ENCODE measurements at regions not wholly inside any gene's neighbourhood (a gene's known extent, or its start where the extent isn't known, plus 50 kb on each side); places are given as distances from the start of the nearest gene placed in this dataset.
"Not testable (repeated sequence)": the region's sequence is repeated elsewhere in the genome, so short reads cannot be mapped to it uniquely, and the experiment has no call there.

- Histone ChIP-seq H3K79me2 (ENCODE audit: control insufficient read depth, insufficient read depth, low read length) (no peaks in the 10 kb centered on the region), H3K18ac (ENCODE audit: low read length) (no peak overlapping the region), H4K5ac (ENCODE audit: low read length) (no peak overlapping the region), H3K4me1 (ENCODE audit: control insufficient read depth, low read depth, low read length) (no peaks in the 10 kb centered on the region), H3K4me2 (ENCODE audit: low read length) (no peak overlapping the region), H2AK5ac (ENCODE audit: low read length) (no peak overlapping the region), H3K56ac (ENCODE audit: low read length) (no peak overlapping the region), H3K27ac (ENCODE audit: low read depth, low read length) (no peak overlapping the region), H2BK15ac (replicated peaks; ENCODE audit: low read depth) (no peak overlapping the region), H3K23ac (ENCODE audit: low read length) (no peak overlapping the region), H3K79me1 (ENCODE audit: low read length) (no peaks in the 10 kb centered on the region), H2BK120ac (ENCODE audit: low read depth, low read length) (no peak overlapping the region), H2BK5ac (ENCODE audit: low read length) (no peak overlapping the region), H3K4ac (ENCODE audit: low read depth, low read length) (no peak overlapping the region), H3K9ac (ENCODE audit: low read length) (no peak overlapping the region), H3K27me3 (ENCODE audit: insufficient read depth, low read length, poor library complexity) (no peaks in the 10 kb centered on the region), H3K4me3 (ENCODE audit: low read length) (no peak overlapping the region), H4K8ac (ENCODE audit: low read depth, low read length) (no peak overlapping the region), H3K36me3 (ENCODE audit: control insufficient read depth, insufficient read depth, low read length) (no peaks in the 10 kb centered on the region)
- whole genome bisulfite sequencing (ENCODE audit: extremely low coverage, insufficient coverage, low lambda C conversion rate) = no CpG with 5 or more reads among the region's 1 CpG
- no peak for DNase-seq
Observed at GRCh38 chr5:106454050-106454449, 1216.7 kb downstream of the EFNA5 start.

DNA sequence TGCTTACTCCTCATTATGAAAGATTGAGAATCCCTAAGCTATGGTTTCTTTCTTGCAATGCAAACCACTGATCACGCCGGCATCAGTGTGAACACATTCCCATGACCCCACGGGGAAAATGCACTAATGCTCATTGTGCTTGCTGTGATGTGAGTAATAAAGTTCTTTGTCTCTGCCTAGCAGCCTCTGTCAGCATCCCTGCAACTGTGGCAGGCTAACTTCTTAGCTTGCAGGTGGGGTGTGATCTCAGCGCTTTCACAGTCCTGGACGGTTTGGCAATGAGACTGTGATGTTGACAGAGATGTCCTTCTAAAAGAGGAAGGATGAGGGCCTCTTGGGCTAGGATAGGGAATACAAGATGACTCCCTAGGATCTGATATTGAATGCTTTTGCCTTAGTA is 1218.7 kb downstream of the EFNA5 start:
- no peaks in the 10 kb centered on the region for H3K36me3 ChIP-seq (ENCODE audit: control insufficient read depth, insufficient read depth, low read length)
- no peak overlapping the region for H3K9ac ChIP-seq (ENCODE audit: low read length)
- no peak overlapping the region for H2AK5ac ChIP-seq (ENCODE audit: low read length)
- H3K79me1 ChIP-seq (ENCODE audit: low read length) = no peaks in the 10 kb centered on the region
- H3K4me2 ChIP-seq (ENCODE audit: low read length) = no peak overlapping the region
- H3K4me1 ChIP-seq (ENCODE audit: control insufficient read depth, low read depth, low read length) = no peaks in the 10 kb centered on the region
- no peak overlapping the region for H4K8ac ChIP-seq (ENCODE audit: low read depth, low read length)
- no peak overlapping the region for H3K18ac ChIP-seq (ENCODE audit: low read length)
- no peaks in the 10 kb centered on the region for H3K79me2 ChIP-seq (ENCODE audit: control insufficient read depth, insufficient read depth, low read length)
- no peak overlapping the region for H4K5ac ChIP-seq (ENCODE audit: low read length)
- DNase-seq = no peak
- H3K4ac ChIP-seq (ENCODE audit: low read depth, low read length) = no peak overlapping the region
- no peak overlapping the region for H2BK5ac ChIP-seq (ENCODE audit: low read length)
- WGBS (ENCODE audit: extremely low coverage, insufficient coverage, low lambda C conversion rate) = no CpG with 5 or more reads among the region's 5 CpGs
- no peak overlapping the region for H3K56ac ChIP-seq (ENCODE audit: low read length)
- no peaks in the 10 kb centered on the region for H3K27me3 ChIP-seq (ENCODE audit: insufficient read depth, low read length, poor library complexity)
- no peak overlapping the region for H3K23ac ChIP-seq (ENCODE audit: low read length)
- H2BK15ac ChIP-seq (replicated peaks; ENCODE audit: low read depth) = no peak overlapping the region
- no peak overlapping the region for H2BK120ac ChIP-seq (ENCODE audit: low read depth, low read length)
- no peak overlapping the region for H3K27ac ChIP-seq (ENCODE audit: low read depth, low read length)
- H3K4me3 ChIP-seq (ENCODE audit: low read length) = no peak overlapping the region

- Histone ChIP-seq H3K56ac (ENCODE audit: low read length) (no peak overlapping the region), H3K79me2 (ENCODE audit: control insufficient read depth, insufficient read depth, low read length) (no peaks in the 10 kb centered on the region), H2BK120ac (ENCODE audit: low read depth, low read length) (no peak overlapping the region), H2BK5ac (ENCODE audit: low read length) (no peak overlapping the region), H3K4me1 (ENCODE audit: control insufficient read depth, low read depth, low read length) (no peaks in the 10 kb centered on the region), H3K79me1 (ENCODE audit: low read length) (no peaks in the 10 kb centered on the region), H3K18ac (ENCODE audit: low read length) (no peak overlapping the region), H3K4me2 (ENCODE audit: low read length) (no peak overlapping the region), H2AK5ac (ENCODE audit: low read length) (no peak overlapping the region), H4K5ac (ENCODE audit: low read length) (no peak overlapping the region), H3K4me3 (ENCODE audit: low read length) (no peak overlapping the region), H3K36me3 (ENCODE audit: control insufficient read depth, insufficient read depth, low read length) (no peaks in the 10 kb centered on the region), H3K4ac (ENCODE audit: low read depth, low read length) (no peak overlapping the region), H2BK15ac (replicated peaks; ENCODE audit: low read depth) (no peak overlapping the region), H3K27me3 (ENCODE audit: insufficient read depth, low read length, poor library complexity) (no peaks in the 10 kb centered on the region), H3K9ac (ENCODE audit: low read length) (no peak overlapping the region), H4K8ac (ENCODE audit: low read depth, low read length) (no peak overlapping the region), H3K23ac (ENCODE audit: low read length) (no peak overlapping the region), H3K27ac (ENCODE audit: low read depth, low read length) (no peak overlapping the region)
- WGBS (ENCODE audit: extremely low coverage, insufficient coverage, low lambda C conversion rate) = no CpG with 5 or more reads among the region's 2 CpGs
- DNase-seq = no peak
Observed at GRCh38 chr5:106443746-106444145, 1227.0 kb downstream of the EFNA5 start.

- no peak for DNase-seq
- Histone ChIP-seq H3K79me2 (ENCODE audit: control insufficient read depth, insufficient read depth, low read length) (no peaks in the 10 kb centered on the region), H2BK15ac (replicated peaks; ENCODE audit: low read depth) (no peak overlapping the region)
Observed at GRCh38 chr5:106435185-106435584, 1235.6 kb downstream of the EFNA5 start.

DNA sequence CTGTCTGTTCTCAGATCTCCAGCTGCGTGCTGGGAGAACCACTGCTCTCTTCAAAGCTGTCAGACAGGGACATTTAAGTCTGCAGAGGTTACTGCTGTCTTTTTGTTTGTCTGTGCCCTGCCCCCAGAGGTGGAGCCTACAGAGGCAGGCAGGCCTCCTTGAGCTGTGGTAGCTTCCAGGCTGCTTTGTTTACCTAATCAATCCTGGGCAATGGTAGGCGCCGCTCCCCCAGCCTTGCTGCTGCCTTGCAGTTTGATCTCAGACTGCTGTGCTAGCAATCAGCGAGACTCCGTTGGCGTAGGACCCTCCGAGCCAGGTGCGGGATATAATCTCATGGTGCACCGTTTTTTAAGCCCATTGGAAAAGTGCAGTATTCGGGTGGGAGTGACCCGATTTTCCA is 1240.0 kb downstream of the EFNA5 start:
- H3K36me3 ChIP-seq (ENCODE audit: control insufficient read depth, insufficient read depth, low read length); H3K27me3 ChIP-seq (ENCODE audit: insufficient read depth, low read length, poor library complexity); H4K8ac ChIP-seq (ENCODE audit: low read depth, low read length); H2AK5ac ChIP-seq (ENCODE audit: low read length); DNase-seq; H3K9ac ChIP-seq (ENCODE audit: low read length); H3K79me1 ChIP-seq (ENCODE audit: low read length); H3K18ac ChIP-seq (ENCODE audit: low read length); H3K27ac ChIP-seq (ENCODE audit: low read depth, low read length); H3K56ac ChIP-seq (ENCODE audit: low read length); H2BK120ac ChIP-seq (ENCODE audit: low read depth, low read length); H4K5ac ChIP-seq (ENCODE audit: low read length); H3K4me1 ChIP-seq (ENCODE audit: control insufficient read depth, low read depth, low read length); H2BK5ac ChIP-seq (ENCODE audit: low read length); H2BK15ac ChIP-seq (replicated peaks; ENCODE audit: low read depth); H3K23ac ChIP-seq (ENCODE audit: low read length); H3K4me2 ChIP-seq (ENCODE audit: low read length); H3K79me2 ChIP-seq (ENCODE audit: control insufficient read depth, insufficient read depth, low read length); H3K4ac ChIP-seq (ENCODE audit: low read depth, low read length); H3K4me3 ChIP-seq (ENCODE audit: low read length): not testable (repeated sequence)
- no CpG with 5 or more reads among the region's 11 CpGs for WGBS (ENCODE audit: extremely low coverage, insufficient coverage, low lambda C conversion rate)

More at GRCh38 chr5:106435185-106435584, 1235.6 kb downstream of the EFNA5 start:
- Histone ChIP-seq H4K5ac (ENCODE audit: low read length) (no peak overlapping the region), H3K4me1 (ENCODE audit: control insufficient read depth, low read depth, low read length) (no peaks in the 10 kb centered on the region), H2BK120ac (ENCODE audit: low read depth, low read length) (no peak overlapping the region), H3K4me2 (ENCODE audit: low read length) (no peak overlapping the region), H2AK5ac (ENCODE audit: low read length) (no peak overlapping the region), H4K8ac (ENCODE audit: low read depth, low read length) (no peak overlapping the region), H3K4me3 (ENCODE audit: low read length) (no peak overlapping the region), H2BK5ac (ENCODE audit: low read length) (no peak overlapping the region), H3K56ac (ENCODE audit: low read length) (no peak overlapping the region), H3K27me3 (ENCODE audit: insufficient read depth, low read length, poor library complexity) (no peaks in the 10 kb centered on the region), H3K9ac (ENCODE audit: low read length) (no peak overlapping the region), H3K36me3 (ENCODE audit: control insufficient read depth, insufficient read depth, low read length) (no peaks in the 10 kb centered on the region), H3K18ac (ENCODE audit: low read length) (no peak overlapping the region), H3K79me1 (ENCODE audit: low read length) (no peaks in the 10 kb centered on the region), H3K4ac (ENCODE audit: low read depth, low read length) (no peak overlapping the region), H3K27ac (ENCODE audit: low read depth, low read length) (no peak overlapping the region), H3K23ac (ENCODE audit: low read length) (no peak overlapping the region)

- H2AK5ac ChIP-seq (ENCODE audit: low read length) = no peak overlapping the region
- H2BK5ac ChIP-seq (ENCODE audit: low read length) = no peak overlapping the region
- no peaks in the 10 kb centered on the region for H3K36me3 ChIP-seq (ENCODE audit: control insufficient read depth, insufficient read depth, low read length)
- no peak overlapping the region for H4K5ac ChIP-seq (ENCODE audit: low read length)
- no peak overlapping the region for H3K56ac ChIP-seq (ENCODE audit: low read length)
- H3K79me1 ChIP-seq (ENCODE audit: low read length) = no peaks in the 10 kb centered on the region
- H3K27me3 ChIP-seq (ENCODE audit: insufficient read depth, low read length, poor library complexity) = no peaks in the 10 kb centered on the region
- no peak overlapping the region for H3K4me2 ChIP-seq (ENCODE audit: low read length)
- no CpG with 5 or more reads among the region's 8 CpGs for WGBS (ENCODE audit: extremely low coverage, insufficient coverage, low lambda C conversion rate)
- no peaks in the 10 kb centered on the region for H3K4me1 ChIP-seq (ENCODE audit: control insufficient read depth, low read depth, low read length)
- no peak overlapping the region for H3K18ac ChIP-seq (ENCODE audit: low read length)
- H3K4me3 ChIP-seq (ENCODE audit: low read length) = no peak overlapping the region
- DNase-seq = no peak
- no peak overlapping the region for H2BK15ac ChIP-seq (replicated peaks; ENCODE audit: low read depth)
- no peak overlapping the region for H3K23ac ChIP-seq (ENCODE audit: low read length)
- H2BK120ac ChIP-seq (ENCODE audit: low read depth, low read length) = no peak overlapping the region
- H3K79me2 ChIP-seq (ENCODE audit: control insufficient read depth, insufficient read depth, low read length) = no peaks in the 10 kb centered on the region
- H3K4ac ChIP-seq (ENCODE audit: low read depth, low read length) = no peak overlapping the region
- no peak overlapping the region for H4K8ac ChIP-seq (ENCODE audit: low read depth, low read length)
- H3K27ac ChIP-seq (ENCODE audit: low read depth, low read length) = no peak overlapping the region
- H3K9ac ChIP-seq (ENCODE audit: low read length) = no peak overlapping the region
Observed at GRCh38 chr5:106423109-106423897, 1247.4 kb downstream of the EFNA5 start.
